Activated CD8-positive, alpha-beta T cell treated with anti-CD3 and anti-CD28 coated beads for 36 hours (primary cell): ENCODE measurements at regions not wholly inside any gene's neighbourhood (a gene's known extent, or its start where the extent isn't known, plus 50 kb on each side); places are given as distances from the start of the nearest gene placed in this dataset.

ENCODE experiments used
- ATAC-seq: fragments of 200-7000 bp; cut with Tn5 transposase; one replicate; pipeline ENCODE4 v1.10.0; 2021; ENCODE audit warnings: mild to moderate bottlenecking, moderate library complexity
- CTCF ChIA-PET: fragments of 350-600 bp; sonication (Branson Sonifier 250); formaldehyde crosslinking; loops from one replicate; lab custom pipeline; 2021; ENCODE audit warnings: antibody characterized with exemption; lab: Charles Lee
- POLR2A ChIA-PET: fragments of 350-600 bp; sonication (Branson Sonifier 250); formaldehyde crosslinking; loops from one replicate; lab custom pipeline; 2021; ENCODE audit warnings: antibody characterized with exemption; lab: Charles Lee
- DNase-seq: peaks from one replicate; pipeline ENCODE4 v3.0.0-alpha.2; 2020
- H3K27ac Mint-ChIP-seq: one replicate; pipeline ENCODE4 v1.8.0; 2021; ENCODE audit warnings: mild to moderate bottlenecking, mixed read lengths
- H3K27me3 Mint-ChIP-seq: one replicate; pipeline ENCODE4 v1.8.0; 2021; ENCODE audit warnings: mixed read lengths
- H3K36me3 Mint-ChIP-seq: one replicate; pipeline ENCODE4 v1.8.0; 2021; ENCODE audit warnings: low read depth, mixed read lengths
- H3K4me1 Mint-ChIP-seq: one replicate; pipeline ENCODE4 v1.8.0; 2021; ENCODE audit warnings: low read depth, mixed read lengths
- H3K4me3 Mint-ChIP-seq: one replicate; pipeline ENCODE4 v1.8.0; 2021; ENCODE audit warnings: mild to moderate bottlenecking, moderate library complexity, mixed read lengths
- H3K9me3 Mint-ChIP-seq: one replicate; pipeline ENCODE4 v1.8.0; 2021; ENCODE audit warnings: mixed read lengths
- intact Hi-C: fragments of 100-400 bp; cut with micrococcal nuclease; formaldehyde crosslinking; loops from one replicate; pipeline ENCODE4 v1.10.0; 2022
- TF ChIP-seq, protein P1 (sequence below): fragments of 200-600 bp; IDR thresholded peaks from one replicate; pipeline ENCODE4 v1.8.0; 2022; ENCODE audit warnings: antibody characterized with exemption, mild to moderate bottlenecking

- no peak overlapping the region for H3K4me3 Mint-ChIP-seq
- H3K9me3 Mint-ChIP-seq: peaks cover 2% of the 10 kb centered on the region
- H3K36me3 Mint-ChIP-seq: no peaks in the 10 kb centered on the region
- DNase-seq (no peak), ATAC-seq (no peak)
- ChIA-PET CTCF (no interaction called here), POLR2A (no interaction called here)
- intact Hi-C loops: no loop called here
- no peak overlapping the region for H3K27ac Mint-ChIP-seq
- H3K27me3 Mint-ChIP-seq: no peaks in the 10 kb centered on the region
- TF ChIP-seq, protein P1, sequence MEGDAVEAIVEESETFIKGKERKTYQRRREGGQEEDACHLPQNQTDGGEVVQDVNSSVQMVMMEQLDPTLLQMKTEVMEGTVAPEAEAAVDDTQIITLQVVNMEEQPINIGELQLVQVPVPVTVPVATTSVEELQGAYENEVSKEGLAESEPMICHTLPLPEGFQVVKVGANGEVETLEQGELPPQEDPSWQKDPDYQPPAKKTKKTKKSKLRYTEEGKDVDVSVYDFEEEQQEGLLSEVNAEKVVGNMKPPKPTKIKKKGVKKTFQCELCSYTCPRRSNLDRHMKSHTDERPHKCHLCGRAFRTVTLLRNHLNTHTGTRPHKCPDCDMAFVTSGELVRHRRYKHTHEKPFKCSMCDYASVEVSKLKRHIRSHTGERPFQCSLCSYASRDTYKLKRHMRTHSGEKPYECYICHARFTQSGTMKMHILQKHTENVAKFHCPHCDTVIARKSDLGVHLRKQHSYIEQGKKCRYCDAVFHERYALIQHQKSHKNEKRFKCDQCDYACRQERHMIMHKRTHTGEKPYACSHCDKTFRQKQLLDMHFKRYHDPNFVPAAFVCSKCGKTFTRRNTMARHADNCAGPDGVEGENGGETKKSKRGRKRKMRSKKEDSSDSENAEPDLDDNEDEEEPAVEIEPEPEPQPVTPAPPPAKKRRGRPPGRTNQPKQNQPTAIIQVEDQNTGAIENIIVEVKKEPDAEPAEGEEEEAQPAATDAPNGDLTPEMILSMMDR: no peak
- no peaks in the 10 kb centered on the region for H3K4me1 Mint-ChIP-seq
Observed at GRCh38 chr2:193783681-193784080, 1588.9 kb upstream of the TMEFF2 start.

- POLR2A ChIA-PET: no interaction called here
- Mint-ChIP-seq H3K36me3 (no peaks in the 10 kb centered on the region), H3K27ac (no peak overlapping the region), H3K4me3 (no peak overlapping the region), H3K27me3 (no peaks in the 10 kb centered on the region), H3K9me3 (no peaks in the 10 kb centered on the region), H3K4me1 (no peaks in the 10 kb centered on the region)
- intact Hi-C loops: no loop called here
- CTCF ChIA-PET: no interaction called here
- ATAC-seq (no peak), DNase-seq (no peak)
- TF ChIP-seq, protein P1: no peak
Observed at GRCh38 chr2:193778293-193778692, 1583.6 kb upstream of the TMEFF2 start.

GRCh38 chr2:193776988-193777387, 1582.3 kb upstream of the TMEFF2 start:
- intact Hi-C loops: no loop called here
- ChIA-PET POLR2A (no interaction called here), CTCF (no interaction called here)
- H3K4me3 Mint-ChIP-seq: no peak overlapping the region
- no peaks in the 10 kb centered on the region for H3K4me1 Mint-ChIP-seq
- no peak overlapping the region for H3K27ac Mint-ChIP-seq
- TF ChIP-seq, protein P1: no peak
- ATAC-seq (no peak), DNase-seq (no peak)
- H3K9me3 Mint-ChIP-seq: no peaks in the 10 kb centered on the region
- H3K27me3 Mint-ChIP-seq: no peaks in the 10 kb centered on the region
- H3K36me3 Mint-ChIP-seq: no peaks in the 10 kb centered on the region

DNA sequence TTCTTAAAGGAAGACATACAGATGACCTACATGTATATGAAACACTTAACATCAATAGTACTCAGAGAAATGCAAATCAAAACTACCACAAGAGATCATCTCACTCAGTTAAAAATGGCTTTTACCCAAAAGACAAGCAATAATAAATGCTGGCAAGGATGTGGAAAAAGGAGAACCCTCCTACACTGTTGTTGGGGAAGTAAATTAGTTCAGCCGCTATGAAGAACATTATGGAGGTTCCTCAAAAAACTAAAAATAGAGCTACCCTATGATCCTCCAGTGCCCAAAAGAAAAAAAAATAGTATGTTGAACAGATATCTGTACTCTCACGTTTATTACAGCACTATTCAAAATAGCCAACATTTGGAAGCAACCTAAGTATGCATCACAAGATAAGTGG, 1579.4 kb upstream of the TMEFF2 start:
- H3K4me1 Mint-ChIP-seq: no peaks in the 10 kb centered on the region

DNA sequence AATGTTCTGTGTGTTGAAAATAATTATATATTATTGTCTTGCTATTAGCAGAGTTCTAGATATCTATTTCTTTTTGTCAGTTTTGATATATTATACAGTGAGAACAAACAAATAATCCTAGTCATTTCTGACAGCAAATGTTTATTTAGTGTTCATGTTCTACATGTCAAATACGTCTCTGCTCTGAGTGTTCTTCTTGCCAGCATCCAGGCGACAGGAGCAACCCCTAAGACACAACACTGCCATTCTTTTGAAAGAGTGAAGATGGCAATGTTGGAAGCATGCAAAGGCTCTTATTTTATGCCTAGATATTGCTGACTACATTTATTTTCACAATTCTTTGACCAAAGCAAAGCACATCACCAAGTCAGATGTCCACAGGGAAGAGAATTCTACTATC, 1556.6 kb upstream of the TMEFF2 start:
- Mint-ChIP-seq H3K36me3 (no peaks in the 10 kb centered on the region), H3K27me3 (no peaks in the 10 kb centered on the region), H3K9me3 (no peaks in the 10 kb centered on the region), H3K27ac (no peak overlapping the region), H3K4me1 (no peaks in the 10 kb centered on the region), H3K4me3 (no peak overlapping the region)
- ATAC-seq: no peak
- TF ChIP-seq, protein P1: no peak
- intact Hi-C loops: no loop called here
- DNase-seq: no peak
- POLR2A ChIA-PET: no interaction called here
- CTCF ChIA-PET: no interaction called here

More for the DNA sequence above, 1579.4 kb upstream of the TMEFF2 start:
- intact Hi-C loops: no loop called here
- TF ChIP-seq, protein P1: no peak
- no peak for DNase-seq
- ChIA-PET CTCF (no interaction called here), POLR2A (no interaction called here)
- H3K27me3 Mint-ChIP-seq: no peaks in the 10 kb centered on the region
- H3K27ac Mint-ChIP-seq: no peak overlapping the region
- H3K9me3 Mint-ChIP-seq: no peaks in the 10 kb centered on the region
- no peak for ATAC-seq
- H3K4me3 Mint-ChIP-seq: no peak overlapping the region
- H3K36me3 Mint-ChIP-seq: no peaks in the 10 kb centered on the region
